ENCODE measurements at regions not wholly inside any gene's neighbourhood (a gene's known extent, or its start where the extent isn't known, plus 50 kb on each side); places are given as distances from the start of the nearest gene placed in this dataset.

DNA sequence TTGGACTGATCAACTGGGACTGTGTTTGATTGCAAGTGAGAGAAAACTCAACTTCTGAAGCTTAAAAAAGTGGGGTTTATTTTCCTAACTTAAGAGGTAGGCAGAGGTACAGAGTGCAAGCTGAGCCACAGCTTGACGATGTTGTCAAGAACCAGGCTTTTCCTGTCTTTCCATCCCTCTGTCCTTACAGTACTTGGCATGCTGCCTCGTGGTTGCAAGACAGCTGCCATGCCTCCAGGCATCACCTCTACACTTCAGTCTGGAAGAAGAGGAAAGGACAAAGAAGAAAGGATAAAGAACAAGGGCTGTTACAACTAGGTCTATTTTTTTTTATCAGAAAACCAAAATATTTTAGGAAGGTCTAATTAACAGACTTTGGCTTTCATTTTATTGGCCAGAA lies 51.8 kb upstream of the GALNT15 start:
- H3K79me2 ChIP-seq (replicated peaks; ENCODE audit: insufficient read depth, low read length) = no peaks in the 10 kb centered on the region
- H4K20me1 ChIP-seq (ENCODE audit: insufficient read depth) = no peaks in the 10 kb centered on the region
- H3K4me3 ChIP-seq (ENCODE audit: low read length) = no peak overlapping the region
- no peak overlapping the region for H3K9ac ChIP-seq (ENCODE audit: low read length)
- TF ChIP-seq POLR2AphosphoS5 (IDR thresholded peaks at IDR 0.05) (no peak), MXI1 (conservative IDR thresholded peaks at IDR 0.05; ENCODE audit: poor library complexity, severe bottlenecking) (no peak), SMC3 (conservative IDR thresholded peaks at IDR 0.05; ENCODE audit: poor library complexity) (no peak), RAD21 (conservative IDR thresholded peaks at IDR 0.05) (no peak), EP300 (conservative IDR thresholded peaks at IDR 0.05; ENCODE audit: poor library complexity, severe bottlenecking) (no peak), EZH2 (IDR thresholded peaks at IDR 0.05; ENCODE audit: borderline replicate concordance, insufficient read depth, low read length, poor library complexity, severe bottlenecking) (no peak), TAF1 (IDR thresholded peaks at IDR 0.05; ENCODE audit: low read depth) (no peak)
- TF ChIP-seq, protein P1, sequence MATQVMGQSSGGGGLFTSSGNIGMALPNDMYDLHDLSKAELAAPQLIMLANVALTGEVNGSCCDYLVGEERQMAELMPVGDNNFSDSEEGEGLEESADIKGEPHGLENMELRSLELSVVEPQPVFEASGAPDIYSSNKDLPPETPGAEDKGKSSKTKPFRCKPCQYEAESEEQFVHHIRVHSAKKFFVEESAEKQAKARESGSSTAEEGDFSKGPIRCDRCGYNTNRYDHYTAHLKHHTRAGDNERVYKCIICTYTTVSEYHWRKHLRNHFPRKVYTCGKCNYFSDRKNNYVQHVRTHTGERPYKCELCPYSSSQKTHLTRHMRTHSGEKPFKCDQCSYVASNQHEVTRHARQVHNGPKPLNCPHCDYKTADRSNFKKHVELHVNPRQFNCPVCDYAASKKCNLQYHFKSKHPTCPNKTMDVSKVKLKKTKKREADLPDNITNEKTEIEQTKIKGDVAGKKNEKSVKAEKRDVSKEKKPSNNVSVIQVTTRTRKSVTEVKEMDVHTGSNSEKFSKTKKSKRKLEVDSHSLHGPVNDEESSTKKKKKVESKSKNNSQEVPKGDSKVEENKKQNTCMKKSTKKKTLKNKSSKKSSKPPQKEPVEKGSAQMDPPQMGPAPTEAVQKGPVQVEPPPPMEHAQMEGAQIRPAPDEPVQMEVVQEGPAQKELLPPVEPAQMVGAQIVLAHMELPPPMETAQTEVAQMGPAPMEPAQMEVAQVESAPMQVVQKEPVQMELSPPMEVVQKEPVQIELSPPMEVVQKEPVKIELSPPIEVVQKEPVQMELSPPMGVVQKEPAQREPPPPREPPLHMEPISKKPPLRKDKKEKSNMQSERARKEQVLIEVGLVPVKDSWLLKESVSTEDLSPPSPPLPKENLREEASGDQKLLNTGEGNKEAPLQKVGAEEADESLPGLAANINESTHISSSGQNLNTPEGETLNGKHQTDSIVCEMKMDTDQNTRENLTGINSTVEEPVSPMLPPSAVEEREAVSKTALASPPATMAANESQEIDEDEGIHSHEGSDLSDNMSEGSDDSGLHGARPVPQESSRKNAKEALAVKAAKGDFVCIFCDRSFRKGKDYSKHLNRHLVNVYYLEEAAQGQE (IDR thresholded peaks at IDR 0.05; ENCODE audit: borderline replicate concordance) = no peak
- TF ChIP-seq, protein P2, sequence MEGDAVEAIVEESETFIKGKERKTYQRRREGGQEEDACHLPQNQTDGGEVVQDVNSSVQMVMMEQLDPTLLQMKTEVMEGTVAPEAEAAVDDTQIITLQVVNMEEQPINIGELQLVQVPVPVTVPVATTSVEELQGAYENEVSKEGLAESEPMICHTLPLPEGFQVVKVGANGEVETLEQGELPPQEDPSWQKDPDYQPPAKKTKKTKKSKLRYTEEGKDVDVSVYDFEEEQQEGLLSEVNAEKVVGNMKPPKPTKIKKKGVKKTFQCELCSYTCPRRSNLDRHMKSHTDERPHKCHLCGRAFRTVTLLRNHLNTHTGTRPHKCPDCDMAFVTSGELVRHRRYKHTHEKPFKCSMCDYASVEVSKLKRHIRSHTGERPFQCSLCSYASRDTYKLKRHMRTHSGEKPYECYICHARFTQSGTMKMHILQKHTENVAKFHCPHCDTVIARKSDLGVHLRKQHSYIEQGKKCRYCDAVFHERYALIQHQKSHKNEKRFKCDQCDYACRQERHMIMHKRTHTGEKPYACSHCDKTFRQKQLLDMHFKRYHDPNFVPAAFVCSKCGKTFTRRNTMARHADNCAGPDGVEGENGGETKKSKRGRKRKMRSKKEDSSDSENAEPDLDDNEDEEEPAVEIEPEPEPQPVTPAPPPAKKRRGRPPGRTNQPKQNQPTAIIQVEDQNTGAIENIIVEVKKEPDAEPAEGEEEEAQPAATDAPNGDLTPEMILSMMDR (IDR thresholded peaks at IDR 0.05; ENCODE audit: poor library complexity, severe bottlenecking) = no peak
- no peaks in the 10 kb centered on the region for H3K36me3 ChIP-seq (ENCODE audit: insufficient read depth, low read length)
- H2AFZ ChIP-seq (ENCODE audit: low read depth, low read length) = no peak overlapping the region
- no peaks in the 10 kb centered on the region for H3K9me3 ChIP-seq (ENCODE audit: low read length)
- no peaks in the 10 kb centered on the region for H3K27me3 ChIP-seq (ENCODE audit: insufficient read depth, low read depth, low read length)
- no peaks in the 10 kb centered on the region for H3F3A ChIP-seq (ENCODE audit: insufficient read depth, low read length, poor library complexity, severe bottlenecking)
- no peak overlapping the region for H3K27ac ChIP-seq (ENCODE audit: low read length)
- no peaks in the 10 kb centered on the region for H3K9me2 ChIP-seq (ENCODE audit: insufficient read depth, low read length)
- H3K4me2 ChIP-seq (ENCODE audit: low read length) = no peak overlapping the region

DNA sequence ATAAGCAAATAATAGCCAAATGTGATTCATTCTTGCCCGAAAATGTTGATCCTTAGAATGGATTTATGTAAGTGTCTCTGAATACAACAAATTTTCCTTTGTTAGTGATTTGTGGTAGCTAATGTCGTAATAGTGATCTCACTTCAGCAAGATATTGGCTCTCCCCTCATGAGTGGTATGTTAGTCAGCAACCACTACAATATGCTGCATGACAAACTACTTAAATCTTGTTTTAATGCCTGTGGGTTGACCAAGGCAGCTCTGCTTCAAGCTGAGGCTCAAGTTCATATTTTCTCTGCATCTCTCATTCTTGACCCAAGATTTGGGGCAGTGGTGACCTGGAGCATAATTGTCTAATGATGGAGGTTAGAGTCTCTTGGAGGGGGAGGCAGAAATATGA lies 49.8 kb upstream of the GALNT15 start:
- Histone ChIP-seq H3K27ac (ENCODE audit: low read length) (no peak overlapping the region), H3K79me2 (replicated peaks; ENCODE audit: insufficient read depth, low read length) (no peaks in the 10 kb centered on the region), H3K4me2 (ENCODE audit: low read length) (no peak overlapping the region), H3K27me3 (ENCODE audit: insufficient read depth, low read depth, low read length) (no peaks in the 10 kb centered on the region), H3F3A (ENCODE audit: insufficient read depth, low read length, poor library complexity, severe bottlenecking) (no peaks in the 10 kb centered on the region), H3K9me2 (ENCODE audit: insufficient read depth, low read length) (no peaks in the 10 kb centered on the region), H3K4me3 (ENCODE audit: low read length) (no peak overlapping the region), H3K36me3 (ENCODE audit: insufficient read depth, low read length) (no peaks in the 10 kb centered on the region), H4K20me1 (ENCODE audit: insufficient read depth) (no peaks in the 10 kb centered on the region), H3K9ac (ENCODE audit: low read length) (no peak overlapping the region), H2AFZ (ENCODE audit: low read depth, low read length) (no peak overlapping the region), H3K9me3 (ENCODE audit: low read length) (no peaks in the 10 kb centered on the region)
- TF ChIP-seq SMC3 (conservative IDR thresholded peaks at IDR 0.05; ENCODE audit: poor library complexity) (no peak), EZH2 (IDR thresholded peaks at IDR 0.05; ENCODE audit: borderline replicate concordance, insufficient read depth, low read length, poor library complexity, severe bottlenecking) (no peak), MXI1 (conservative IDR thresholded peaks at IDR 0.05; ENCODE audit: poor library complexity, severe bottlenecking) (no peak), EP300 (conservative IDR thresholded peaks at IDR 0.05; ENCODE audit: poor library complexity, severe bottlenecking) (no peak), RAD21 (conservative IDR thresholded peaks at IDR 0.05) (no peak)

Small RNA genes lying in the stretch of these regions (small RNA-seq; reads per million reads assigned to genes)
- 0 reads per million in 3 experiments for gene MIR563
